GM21529 (cell line): ENCODE measurements at regions not wholly inside any gene's neighbourhood (a gene's known extent, or its start where the extent isn't known, plus 50 kb on each side); places are given as distances from the start of the nearest gene placed in this dataset.

ENCODE experiments used
- ATAC-seq: cut with Tn5 transposase; IDR thresholded peaks from one replicate; pipeline ENCODE4 v1.9.1; 2021; ENCODE audit not compliant: unreplicated experiment

- no peak for ATAC-seq
Measured at GRCh38 chr5:21184581-21184980, 1196.6 kb upstream of the CDH18 start.

GRCh38 chr5:21181609-21182125 is 1193.7 kb upstream of the CDH18 start:
- ATAC-seq, result no peak

GRCh38 chr5:21173526-21173925 is 1185.5 kb upstream of the CDH18 start:
- ATAC-seq, result no peak

GRCh38 chr5:21173036-21173435 is 1185.0 kb upstream of the CDH18 start:
- no peak for ATAC-seq

- ATAC-seq, result no peak
Measured at GRCh38 chr5:21171038-21171437, 1183.0 kb upstream of the CDH18 start.

- ATAC-seq, result no peak
Measured at GRCh38 chr5:21168557-21168956, 1180.6 kb upstream of the CDH18 start.

- ATAC-seq, result no peak
Measured at GRCh38 chr5:21165344-21165743, 1177.3 kb upstream of the CDH18 start.

- no peak for ATAC-seq
Measured at GRCh38 chr5:21164425-21164824, 1176.4 kb upstream of the CDH18 start.

GRCh38 chr5:21159510-21160059 is 1171.6 kb upstream of the CDH18 start:
- no peak for ATAC-seq

GRCh38 chr5:21154526-21154925 is 1166.5 kb upstream of the CDH18 start:
- ATAC-seq, result no peak

- no peak for ATAC-seq
Measured at GRCh38 chr5:21152611-21153010, 1164.6 kb upstream of the CDH18 start.

GRCh38 chr5:21145376-21145775 is 1157.4 kb upstream of the CDH18 start:
- ATAC-seq, result no peak

GRCh38 chr5:21143686-21144085 is 1155.7 kb upstream of the CDH18 start:
- no peak for ATAC-seq

GRCh38 chr5:21142791-21143190 is 1154.8 kb upstream of the CDH18 start:
- no peak for ATAC-seq

GRCh38 chr5:21140987-21141386 is 1153.0 kb upstream of the CDH18 start:
- no peak for ATAC-seq

- ATAC-seq, result no peak
Measured at GRCh38 chr5:21126236-21126635, 1138.2 kb upstream of the CDH18 start.

- no peak for ATAC-seq
Measured at GRCh38 chr5:21125238-21125983, 1137.4 kb upstream of the CDH18 start.

GRCh38 chr5:21121213-21121612 is 1133.2 kb upstream of the CDH18 start:
- no peak for ATAC-seq

GRCh38 chr5:21097661-21098060 is 1109.7 kb upstream of the CDH18 start:
- no peak for ATAC-seq

GRCh38 chr5:21094619-21095018 is 1106.6 kb upstream of the CDH18 start:
- no peak for ATAC-seq

- no peak for ATAC-seq
Measured at GRCh38 chr5:21087766-21088165, 1099.8 kb upstream of the CDH18 start.

GRCh38 chr5:21085791-21086190 is 1097.8 kb upstream of the CDH18 start:
- ATAC-seq, result no peak

- ATAC-seq, result no peak
Measured at GRCh38 chr5:21071986-21072385, 1084.0 kb upstream of the CDH18 start.
